Fibroblast of villous mesenchyme (primary cell): ENCODE measurements at regions not wholly inside any gene's neighbourhood (a gene's known extent, or its start where the extent isn't known, plus 50 kb on each side); places are given as distances from the start of the nearest gene placed in this dataset.
A peak's percentile ranks its signal among the peaks of the same experiment; 100 is the strongest.

Source experiments
- DNase-seq: peaks from one replicate; pipeline ENCODE4 v3.0.0-alpha.2; 2010; ENCODE audit warnings: low read depth
- H3K4me3 ChIP-seq: 2 replicates; pipeline ENCODE4 v1.5.1; 2011; ENCODE audit warnings: low read depth, mild to moderate bottlenecking, low read length
- TF ChIP-seq, protein P1 (sequence below): IDR thresholded peaks from 2 replicates; pipeline ENCODE4 v1.5.1; 2012; ENCODE audit warnings: low read depth, mild to moderate bottlenecking, low read length; ENCODE audit not compliant: insufficient read depth

DNA sequence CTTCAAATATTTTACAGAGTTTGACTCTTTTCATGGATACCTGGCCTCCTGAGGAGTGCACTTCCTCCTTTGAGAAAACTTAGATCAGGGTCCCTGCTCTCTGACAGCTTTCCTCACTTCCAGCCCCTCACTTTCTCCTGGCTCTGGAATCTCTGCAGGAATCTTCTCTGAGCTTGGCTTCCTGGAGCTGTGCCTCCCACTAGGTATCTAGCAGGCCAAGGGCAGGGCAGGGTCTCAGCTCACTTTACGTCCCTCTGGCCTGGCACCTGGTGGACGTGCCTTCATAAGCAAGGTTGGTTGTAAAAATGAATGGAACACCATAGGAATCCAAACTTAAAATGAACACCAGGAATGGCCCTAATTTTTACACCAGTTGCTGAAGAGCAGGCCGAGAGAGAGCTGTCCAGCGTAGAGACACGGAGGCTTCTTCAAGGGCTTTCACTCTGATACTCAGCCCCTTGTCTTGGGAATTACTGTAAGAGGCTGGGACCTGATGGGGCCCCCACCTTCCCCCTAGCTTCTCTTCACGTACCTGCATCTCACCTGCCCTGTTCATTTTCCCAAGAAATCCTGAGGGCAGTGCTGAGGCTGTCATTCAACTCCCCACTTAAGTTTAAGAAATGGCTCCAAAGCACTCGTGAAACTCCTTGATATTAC lies 426.9 kb upstream of the ID2 start:
- H3K4me3 ChIP-seq: no peak overlapping the region
- no peak for DNase-seq
- TF ChIP-seq, protein P1, sequence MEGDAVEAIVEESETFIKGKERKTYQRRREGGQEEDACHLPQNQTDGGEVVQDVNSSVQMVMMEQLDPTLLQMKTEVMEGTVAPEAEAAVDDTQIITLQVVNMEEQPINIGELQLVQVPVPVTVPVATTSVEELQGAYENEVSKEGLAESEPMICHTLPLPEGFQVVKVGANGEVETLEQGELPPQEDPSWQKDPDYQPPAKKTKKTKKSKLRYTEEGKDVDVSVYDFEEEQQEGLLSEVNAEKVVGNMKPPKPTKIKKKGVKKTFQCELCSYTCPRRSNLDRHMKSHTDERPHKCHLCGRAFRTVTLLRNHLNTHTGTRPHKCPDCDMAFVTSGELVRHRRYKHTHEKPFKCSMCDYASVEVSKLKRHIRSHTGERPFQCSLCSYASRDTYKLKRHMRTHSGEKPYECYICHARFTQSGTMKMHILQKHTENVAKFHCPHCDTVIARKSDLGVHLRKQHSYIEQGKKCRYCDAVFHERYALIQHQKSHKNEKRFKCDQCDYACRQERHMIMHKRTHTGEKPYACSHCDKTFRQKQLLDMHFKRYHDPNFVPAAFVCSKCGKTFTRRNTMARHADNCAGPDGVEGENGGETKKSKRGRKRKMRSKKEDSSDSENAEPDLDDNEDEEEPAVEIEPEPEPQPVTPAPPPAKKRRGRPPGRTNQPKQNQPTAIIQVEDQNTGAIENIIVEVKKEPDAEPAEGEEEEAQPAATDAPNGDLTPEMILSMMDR: no peak

DNA sequence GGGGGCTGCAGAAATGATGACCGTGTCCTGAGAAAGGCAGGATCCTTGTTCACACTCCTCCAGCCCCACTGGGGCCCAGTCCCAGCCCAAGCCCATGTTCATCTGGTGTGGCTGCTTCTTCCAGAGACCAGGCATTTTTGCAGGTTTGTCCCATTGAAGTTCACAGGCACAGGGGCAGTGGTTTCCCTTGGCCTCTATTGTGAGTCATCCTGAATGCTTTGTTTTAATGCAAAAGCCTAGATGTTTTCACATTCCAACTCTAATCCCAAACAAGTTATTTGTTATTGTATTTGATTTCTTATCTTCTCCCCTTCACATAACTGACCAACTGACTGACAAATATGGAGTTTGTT lies 426.4 kb upstream of the ID2 start:
- TF ChIP-seq, protein P1: no peak
- peak; percentile 2 for DNase-seq

DNA sequence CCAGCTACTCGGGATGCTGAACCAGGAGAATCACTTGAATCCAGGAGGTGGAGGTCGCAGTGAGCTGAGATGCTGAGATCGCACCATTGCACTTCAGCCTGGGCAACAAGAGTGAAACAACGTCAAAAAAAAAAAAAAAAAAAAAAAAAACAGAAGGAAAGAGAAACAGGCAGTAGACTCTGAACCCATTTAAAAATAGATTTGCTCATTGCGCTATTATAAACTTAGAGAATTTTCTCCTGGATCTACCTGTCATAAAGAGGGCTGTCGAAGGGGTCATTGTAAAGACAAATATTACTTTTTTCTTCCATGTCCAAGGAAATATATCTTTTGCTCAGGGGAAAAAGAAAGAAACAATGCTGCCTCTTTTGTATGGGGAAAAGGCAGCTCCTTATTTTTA lies 425.0 kb upstream of the ID2 start:
- no peak for DNase-seq
- TF ChIP-seq, protein P1: no peak
- H3K4me3 ChIP-seq: no peak overlapping the region

More for the DNA sequence above, 426.4 kb upstream of the ID2 start:
- no peak overlapping the region for H3K4me3 ChIP-seq

DNA sequence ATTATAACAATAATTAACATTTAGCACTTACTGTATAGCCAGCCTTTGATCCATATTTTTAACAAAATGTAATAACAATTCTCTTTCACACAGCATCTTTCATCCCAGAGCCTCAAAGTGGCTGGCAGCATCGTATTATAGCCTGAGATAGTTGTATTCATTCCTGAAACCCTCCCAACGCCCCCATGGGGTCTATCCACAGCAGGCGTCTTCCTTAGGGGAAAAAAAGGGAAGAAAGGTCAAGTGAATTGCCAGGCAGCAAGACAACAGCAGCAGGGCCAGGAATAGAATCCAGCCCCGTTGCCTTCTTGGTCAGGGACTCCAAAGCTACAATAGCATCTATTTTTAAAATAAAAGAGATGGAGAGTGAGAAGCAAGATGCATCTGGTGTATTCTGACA lies 424.4 kb upstream of the ID2 start:
- no peak for DNase-seq
- TF ChIP-seq, protein P1: no peak
- no peak overlapping the region for H3K4me3 ChIP-seq

DNA sequence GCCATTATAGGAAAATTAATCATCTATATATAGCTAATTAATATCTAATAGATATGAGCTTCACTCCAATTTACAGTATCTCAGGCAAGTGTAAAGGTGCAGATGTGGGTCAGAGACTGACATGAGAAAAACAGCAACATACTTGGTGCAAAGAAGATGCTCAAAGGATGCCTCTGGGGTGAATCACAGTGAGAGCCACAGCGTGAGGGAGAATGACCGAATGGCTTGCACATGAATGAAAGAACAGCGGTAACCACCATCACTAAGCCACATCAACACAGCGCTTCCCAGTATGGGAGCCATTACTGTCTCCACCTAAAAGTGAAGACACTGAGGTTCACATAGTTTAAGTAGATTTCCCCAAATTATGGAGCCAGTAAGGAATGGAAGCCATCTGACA lies 423.4 kb upstream of the ID2 start:
- DNase-seq: no peak
- H3K4me3 ChIP-seq: no peak overlapping the region
- TF ChIP-seq, protein P1: no peak

DNA sequence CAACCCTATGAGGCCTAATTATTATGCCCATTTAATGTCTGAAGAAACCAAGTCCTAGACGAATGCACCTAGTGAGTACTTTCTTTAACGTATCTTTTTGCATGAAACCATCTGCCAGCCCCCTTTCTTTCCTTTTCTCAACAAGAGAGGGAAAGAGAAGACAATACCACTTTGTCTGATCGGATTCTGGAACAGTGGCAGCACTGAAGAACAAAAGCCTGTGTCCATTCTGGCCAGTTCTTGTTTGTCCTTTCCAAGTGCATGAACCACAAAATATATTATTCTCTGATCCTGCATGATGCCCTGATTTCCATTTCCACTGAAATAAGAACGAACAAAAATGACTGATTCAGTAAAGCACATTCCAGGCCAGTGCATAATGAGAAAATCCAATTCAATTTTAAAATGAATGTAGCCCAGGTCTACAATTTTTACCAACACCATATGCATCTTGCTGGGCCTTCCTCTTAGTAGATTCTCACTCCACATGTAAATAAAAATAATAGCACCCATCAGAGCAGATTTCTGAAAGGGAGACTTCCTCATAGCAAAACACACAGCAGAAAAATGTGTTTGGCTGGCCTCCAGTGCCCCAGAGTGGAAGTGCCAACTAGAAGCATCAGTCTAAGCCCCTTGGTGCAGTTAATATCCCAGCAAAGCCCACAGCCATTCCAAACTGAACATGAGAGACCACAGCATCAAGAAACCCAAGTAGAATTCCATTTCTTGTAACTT lies 422.6 kb upstream of the ID2 start:
- H3K4me3 ChIP-seq: no peak overlapping the region
- DNase-seq: no peak
- TF ChIP-seq, protein P1: no peak

DNA sequence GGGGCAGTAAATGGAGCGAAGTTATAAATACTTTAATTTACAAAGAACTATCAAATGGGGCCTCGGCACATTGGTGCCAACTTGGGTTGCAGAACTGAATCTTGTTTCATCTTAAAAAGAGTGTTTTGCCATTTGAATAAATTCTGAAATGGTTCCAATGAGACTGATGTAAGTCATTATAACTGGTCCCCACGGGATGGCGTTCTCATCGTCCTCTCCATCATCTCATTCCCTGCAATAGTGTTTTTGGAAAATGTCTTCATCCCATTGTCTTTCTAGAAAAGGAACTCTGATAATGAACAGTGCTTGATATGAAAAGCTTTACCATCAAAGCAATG lies 422.0 kb upstream of the ID2 start:
- TF ChIP-seq, protein P1: no peak
- DNase-seq: no peak
- no peak overlapping the region for H3K4me3 ChIP-seq
